ENCODE measurements at regions not wholly inside any gene's neighbourhood (a gene's known extent, or its start where the extent isn't known, plus 50 kb on each side); places are given as distances from the start of the nearest gene placed in this dataset.
A peak's percentile ranks its signal among the peaks of the same experiment; 100 is the strongest.

- CTCF ChIA-PET: no interaction called here
- Histone ChIP-seq H3K4me1 (peaks cover 20% of the 10 kb centered on the region; the same call in 2 of the 3 replicates), H3K27ac (no peak overlapping the region), H3K4me3 (no peak overlapping the region), H3K9me3 (no peaks in the 10 kb centered on the region), H3K4me2 (no peak overlapping the region)
- FAIRE-seq: peak; percentile 39
- 63% methylated on average over 4 of the region's 4 CpGs for WGBS (ENCODE audit: missing lambda C conversion rate)
- POLR2A ChIA-PET: no interaction called here
- no peak for TF ChIP-seq ZFP36 (IDR thresholded peaks at IDR 0.05; ENCODE audit: borderline replicate concordance, partially characterized antibody)
- no peak for TF ChIP-seq RFX5 (IDR thresholded peaks at IDR 0.05)
- no peak for TF ChIP-seq HES2 (IDR thresholded peaks at IDR 0.05)
- TF ChIP-seq POLR2AphosphoS2 (conservative IDR thresholded peaks at IDR 0.05; ENCODE audit: low read length): no peak
- no peak for TF ChIP-seq TFCP2L1 (CRISPR knock-in tag; IDR thresholded peaks at IDR 0.05)
- TF ChIP-seq, protein P1, sequence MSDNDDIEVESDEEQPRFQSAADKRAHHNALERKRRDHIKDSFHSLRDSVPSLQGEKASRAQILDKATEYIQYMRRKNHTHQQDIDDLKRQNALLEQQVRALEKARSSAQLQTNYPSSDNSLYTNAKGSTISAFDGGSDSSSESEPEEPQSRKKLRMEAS (IDR thresholded peaks at IDR 0.05): no peak
- no peak for TF ChIP-seq ZNF302 (CRISPR knock-in tag; IDR thresholded peaks at IDR 0.05)
- TF ChIP-seq JUN (IDR thresholded peaks at IDR 0.05): no peak
- TF ChIP-seq ZSCAN20 (CRISPR knock-in tag; IDR thresholded peaks at IDR 0.05): no peak
- TF ChIP-seq EHMT2 (IDR thresholded peaks at IDR 0.05; ENCODE audit: low read depth): no peak
- TF ChIP-seq SREBF2 (IDR thresholded peaks at IDR 0.05): no peak
- TF ChIP-seq ELK1 (IDR thresholded peaks at IDR 0.05; ENCODE audit: low read depth, low read length): no peak
- no peak for ATAC-seq
- DNase-seq (ENCODE audit: low read depth in 1 of 2, low spot score in 1 of 2): no peak
Observed at GRCh38 chr2:53096351-53096750, 671.3 kb upstream of the CHAC2 start.

GRCh38 chr2:53095664-53096063, 671.9 kb upstream of the CHAC2 start:
- H3K4me2 ChIP-seq: no peak overlapping the region
- 51% methylated on average over 1 of the region's 1 CpG for WGBS (ENCODE audit: missing lambda C conversion rate)
- CTCF ChIA-PET: no interaction called here
- H3K4me3 ChIP-seq: no peak overlapping the region
- peaks cover 20% of the 10 kb centered on the region; the same call in 2 of the 3 replicates for H3K4me1 ChIP-seq
- POLR2A ChIA-PET: no interaction called here
- FAIRE-seq (no peak), ATAC-seq (no peak), DNase-seq (ENCODE audit: low read depth in 1 of 2, low spot score in 1 of 2) (no peak)
- TF ChIP-seq EHMT2 (IDR thresholded peaks at IDR 0.05; ENCODE audit: low read depth) (no peak), RAD21 (conservative IDR thresholded peaks at IDR 0.05 in 1 of 2, IDR thresholded peaks at IDR 0.05 in 1 of 2) (no peak), ZFP36 (IDR thresholded peaks at IDR 0.05; ENCODE audit: borderline replicate concordance, partially characterized antibody) (no peak), EP300 (IDR thresholded peaks at IDR 0.05) (no peak), NFE2L2 (conservative IDR thresholded peaks at IDR 0.05; ENCODE audit: low read length) (no peak), KDM1A (IDR thresholded peaks at IDR 0.05; ENCODE audit: low read depth) (no peak), SREBF2 (IDR thresholded peaks at IDR 0.05) (no peak), ESRRA (IDR thresholded peaks at IDR 0.05; ENCODE audit: borderline replicate concordance, low read length) (no peak), ZC3H11A (IDR thresholded peaks at IDR 0.05) (no peak), ZNF302 (CRISPR knock-in tag; IDR thresholded peaks at IDR 0.05) (no peak), PBX3 (IDR thresholded peaks at IDR 0.05) (no peak), RFX5 (IDR thresholded peaks at IDR 0.05) (no peak)
- TF ChIP-seq, protein P2, sequence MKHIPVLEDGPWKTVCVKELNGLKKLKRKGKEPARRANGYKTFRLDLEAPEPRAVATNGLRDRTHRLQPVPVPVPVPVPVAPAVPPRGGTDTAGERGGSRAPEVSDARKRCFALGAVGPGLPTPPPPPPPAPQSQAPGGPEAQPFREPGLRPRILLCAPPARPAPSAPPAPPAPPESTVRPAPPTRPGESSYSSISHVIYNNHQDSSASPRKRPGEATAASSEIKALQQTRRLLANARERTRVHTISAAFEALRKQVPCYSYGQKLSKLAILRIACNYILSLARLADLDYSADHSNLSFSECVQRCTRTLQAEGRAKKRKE (CRISPR knock-in tag; IDR thresholded peaks at IDR 0.05; ENCODE audit: low read depth): no peak
- TF ChIP-seq, protein P1 (IDR thresholded peaks at IDR 0.05): no peak
- TF ChIP-seq, protein P3, sequence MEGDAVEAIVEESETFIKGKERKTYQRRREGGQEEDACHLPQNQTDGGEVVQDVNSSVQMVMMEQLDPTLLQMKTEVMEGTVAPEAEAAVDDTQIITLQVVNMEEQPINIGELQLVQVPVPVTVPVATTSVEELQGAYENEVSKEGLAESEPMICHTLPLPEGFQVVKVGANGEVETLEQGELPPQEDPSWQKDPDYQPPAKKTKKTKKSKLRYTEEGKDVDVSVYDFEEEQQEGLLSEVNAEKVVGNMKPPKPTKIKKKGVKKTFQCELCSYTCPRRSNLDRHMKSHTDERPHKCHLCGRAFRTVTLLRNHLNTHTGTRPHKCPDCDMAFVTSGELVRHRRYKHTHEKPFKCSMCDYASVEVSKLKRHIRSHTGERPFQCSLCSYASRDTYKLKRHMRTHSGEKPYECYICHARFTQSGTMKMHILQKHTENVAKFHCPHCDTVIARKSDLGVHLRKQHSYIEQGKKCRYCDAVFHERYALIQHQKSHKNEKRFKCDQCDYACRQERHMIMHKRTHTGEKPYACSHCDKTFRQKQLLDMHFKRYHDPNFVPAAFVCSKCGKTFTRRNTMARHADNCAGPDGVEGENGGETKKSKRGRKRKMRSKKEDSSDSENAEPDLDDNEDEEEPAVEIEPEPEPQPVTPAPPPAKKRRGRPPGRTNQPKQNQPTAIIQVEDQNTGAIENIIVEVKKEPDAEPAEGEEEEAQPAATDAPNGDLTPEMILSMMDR (IDR thresholded peaks at IDR 0.05): no peak
- H3K27ac ChIP-seq: no peak overlapping the region
- H3K9me3 ChIP-seq: no peaks in the 10 kb centered on the region

Data from A549 (cell line).